Upper lobe of left lung (tissue), 6 donors: ENCODE measurements at regions not wholly inside any gene's neighbourhood (a gene's known extent, or its start where the extent isn't known, plus 50 kb on each side); places are given as distances from the start of the nearest gene placed in this dataset.

ENCODE experiments used
- ATAC-seq, 2 donors: fragments of 200-7000 bp; cut with Tn5 transposase; one replicate each; pipeline ENCODE4 v1.9.1; 2022; ENCODE audit warnings: mild to moderate bottlenecking in 2 of 2, moderate library complexity in 2 of 2; ENCODE audit not compliant: low FRiP score in 2 of 2
- DNase-seq, 2 donors: peaks; one replicate each; pipeline ENCODE4 v3.0.0-alpha.2; 2019 to 2020
- H3K27ac ChIP-seq, 4 donors: fragments of 200-600 bp; sonication (generic); one replicate each; pipeline ENCODE4 v1.5.1; 2016 to 2019
- H3K27me3 ChIP-seq, 4 donors: fragments of 200-600 bp; sonication (generic); one replicate each; pipeline ENCODE4 v1.5.1; 2017 to 2019
- H3K36me3 ChIP-seq, 4 donors: fragments of 200-600 bp; sonication (generic); one replicate each; pipeline ENCODE4 v1.5.1; 2016 to 2019
- H3K4me1 ChIP-seq, 4 donors: fragments of 200-600 bp; sonication (generic); one replicate each; pipeline ENCODE4 v1.5.1; 2018 to 2019
- H3K4me3 ChIP-seq, 4 donors: fragments of 200-600 bp; sonication (generic); one replicate each; pipeline ENCODE4 v1.5.1; 2017 to 2019; ENCODE audit warnings: mild to moderate bottlenecking in 2 of 4, moderate library complexity in 1 of 4
- H3K9me3 ChIP-seq, 4 donors: fragments of 200-600 bp; sonication (generic); one replicate each; pipeline ENCODE4 v1.5.1; 2018 to 2019
- CTCF ChIP-seq, 6 experiments: fragments of 450-650 bp in 4 of 6; fragments of 200-600 bp in 2 of 6; sonication (generic) in 2 of 6; IDR thresholded peaks; one replicate each; pipeline ENCODE4 v1.5.1; 2016 to 2019; ENCODE audit warnings: antibody characterized with exemption in 6 of 6
- EP300 ChIP-seq, 4 donors: sonication (generic); formaldehyde crosslinking; IDR thresholded peaks; one replicate each; pipeline ENCODE4 v1.5.1; 2017; ENCODE audit warnings: antibody characterized with exemption in 4 of 4, control low read depth in 2 of 4
- POLR2A ChIP-seq, 4 donors: fragments of 450-650 bp; IDR thresholded peaks; one replicate each; pipeline ENCODE4 v1.5.1; 2016 to 2017; ENCODE audit warnings: antibody characterized with exemption in 4 of 4, mild to moderate bottlenecking in 2 of 4
- POLR2AphosphoS5 ChIP-seq, 2 donors: sonication (generic); formaldehyde crosslinking; IDR thresholded peaks; one replicate each; pipeline ENCODE4 v1.5.1; 2017; ENCODE audit warnings: antibody characterized with exemption in 2 of 2
- WGBS, 2 donors: methylation state at CpG; one replicate each; pipeline ENCODE4 v1.1.5; 2017 to 2018; 5-methylcytosine and 5-hydroxymethylcytosine counted together
- donor health status: DM: no; HTN: no; CAD: no; lungs with moderate emphysema.
- donor health status: DM: no; HTN: yes; CAD: no; lungs with severe emphysema.

GRCh38 chr2:215652388-215652787 is 216.5 kb upstream of the FN1 start:
- H3K36me3 ChIP-seq = no peaks in the 10 kb centered on the region
- TF ChIP-seq POLR2AphosphoS5 (IDR thresholded peaks at IDR 0.05) (no peak), POLR2A (IDR thresholded peaks at IDR 0.05) (no peak), CTCF (IDR thresholded peaks at IDR 0.05) (no peak), EP300 (IDR thresholded peaks at IDR 0.05) (no peak)
- no peak overlapping the region for H3K27ac ChIP-seq
- ATAC-seq = peak in 1 of 2 donors; percentile 56
- H3K9me3 ChIP-seq = no peaks in the 10 kb centered on the region
- no peaks in the 10 kb centered on the region for H3K27me3 ChIP-seq
- DNase-seq = no peak
- WGBS, 2 donors = 71 to 78% methylated on average over 2 of the region's 2 CpGs
- no peak overlapping the region for H3K4me3 ChIP-seq
- peaks cover 0 to 8% (median 3%) of the 10 kb centered on the region in 4 donors for H3K4me1 ChIP-seq

DNA sequence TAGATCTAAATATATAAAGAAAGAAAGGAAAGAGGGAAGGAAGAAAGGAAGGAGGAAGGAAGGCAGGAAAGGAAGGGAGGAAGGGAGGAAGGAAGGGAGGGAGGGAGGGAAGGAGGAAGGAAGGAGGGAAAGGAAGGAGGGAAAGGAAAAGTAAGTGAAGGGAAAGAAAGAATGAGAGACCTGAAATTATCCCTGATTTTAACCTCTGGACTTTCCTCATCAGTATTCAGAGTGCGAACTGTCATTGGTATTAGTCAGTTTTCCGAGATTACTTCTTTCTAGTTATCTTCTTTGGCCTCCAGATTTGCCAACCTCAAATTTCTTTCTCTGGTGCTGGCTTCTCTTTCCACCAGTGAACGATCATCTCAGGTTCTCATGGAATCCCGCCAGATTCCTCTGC is 215.5 kb upstream of the FN1 start:
- ATAC-seq (no peak), DNase-seq (no peak)
- Histone ChIP-seq H3K27ac (no peak overlapping the region), H3K4me3 (no peak overlapping the region), H3K36me3 (no peaks in the 10 kb centered on the region), H3K27me3 (no peaks in the 10 kb centered on the region), H3K9me3 (no peaks in the 10 kb centered on the region), H3K4me1 (peaks cover 0 to 8% (median 3%) of the 10 kb centered on the region in 4 donors)
- 89 to 96% methylated on average over 4 of the region's 4 CpGs for WGBS, 2 donors
- no peak for TF ChIP-seq CTCF (IDR thresholded peaks at IDR 0.05)
- no peak for TF ChIP-seq POLR2AphosphoS5 (IDR thresholded peaks at IDR 0.05)
- no peak for TF ChIP-seq POLR2A (IDR thresholded peaks at IDR 0.05)

- TF ChIP-seq CTCF (IDR thresholded peaks at IDR 0.05) = no peak
- no peak for TF ChIP-seq POLR2A (IDR thresholded peaks at IDR 0.05)
- TF ChIP-seq POLR2AphosphoS5 (IDR thresholded peaks at IDR 0.05) = no peak
- TF ChIP-seq EP300 (IDR thresholded peaks at IDR 0.05) = no peak
- no peaks in the 10 kb centered on the region for H3K36me3 ChIP-seq
- 84 to 87% methylated on average over 7 of the region's 7 CpGs for WGBS, 2 donors
- no peak for DNase-seq
- ATAC-seq = peak in 1 of 2 donors; percentile 60
- H3K27me3 ChIP-seq = no peaks in the 10 kb centered on the region
- no peaks in the 10 kb centered on the region for H3K9me3 ChIP-seq
- no peak overlapping the region for H3K27ac ChIP-seq
- H3K4me3 ChIP-seq = no peak overlapping the region
- H3K4me1 ChIP-seq = no peaks in the 10 kb centered on the region
Measured at GRCh38 chr2:215644233-215644897, 208.5 kb upstream of the FN1 start.

GRCh38 chr2:215638687-215639086 is 202.8 kb upstream of the FN1 start:
- H3K27ac ChIP-seq = no peak overlapping the region
- no peaks in the 10 kb centered on the region for H3K36me3 ChIP-seq
- H3K4me3 ChIP-seq = no peak overlapping the region
- H3K9me3 ChIP-seq = no peaks in the 10 kb centered on the region
- no peaks in the 10 kb centered on the region for H3K27me3 ChIP-seq
- ATAC-seq (no peak), DNase-seq (no peak)
- H3K4me1 ChIP-seq = no peaks in the 10 kb centered on the region
- TF ChIP-seq POLR2AphosphoS5 (IDR thresholded peaks at IDR 0.05) = no peak
- no peak for TF ChIP-seq CTCF (IDR thresholded peaks at IDR 0.05)
- TF ChIP-seq EP300 (IDR thresholded peaks at IDR 0.05) = no peak
- TF ChIP-seq POLR2A (IDR thresholded peaks at IDR 0.05) = no peak

DNA sequence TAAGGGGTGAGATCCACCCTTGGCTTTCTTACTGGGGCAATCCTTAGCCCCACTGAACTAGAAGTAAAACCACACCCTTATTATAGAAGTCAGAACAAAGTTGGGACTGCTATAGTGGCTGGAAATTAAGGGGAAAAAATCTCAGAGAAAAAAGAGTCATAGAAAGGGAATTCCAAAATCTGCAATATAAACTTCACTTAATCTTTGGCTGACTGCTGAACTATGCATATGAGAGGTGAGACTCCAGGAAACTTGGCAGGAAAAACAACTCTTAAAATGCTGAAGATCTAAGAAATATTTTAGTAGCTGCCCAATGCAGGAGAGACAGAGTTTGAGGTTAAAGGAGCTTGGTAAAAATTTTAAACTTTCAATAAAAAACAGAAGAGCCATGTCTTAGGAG is 201.8 kb upstream of the FN1 start:
- H3K4me3 ChIP-seq = no peak overlapping the region
- no peaks in the 10 kb centered on the region for H3K27me3 ChIP-seq
- no peaks in the 10 kb centered on the region for H3K4me1 ChIP-seq
- H3K36me3 ChIP-seq = no peaks in the 10 kb centered on the region
- no peak overlapping the region for H3K27ac ChIP-seq
- DNase-seq (no peak), ATAC-seq (no peak)
- H3K9me3 ChIP-seq = peaks cover 0 to 5% (median 2%) of the 10 kb centered on the region in 4 donors
- TF ChIP-seq POLR2A (IDR thresholded peaks at IDR 0.05) (no peak), POLR2AphosphoS5 (IDR thresholded peaks at IDR 0.05) (no peak), CTCF (IDR thresholded peaks at IDR 0.05) (no peak)
